GM23338 (cell line): ENCODE measurements at regions not wholly inside any gene's neighbourhood (a gene's known extent, or its start where the extent isn't known, plus 50 kb on each side); places are given as distances from the start of the nearest gene placed in this dataset.

ENCODE experiments used
- EZH2phosphoT487 ChIP-seq: fragments of 200-600 bp; sonication (generic); IDR thresholded peaks from one replicate; pipeline ENCODE4 v1.8.1; 2018; ENCODE audit warnings: antibody characterized with exemption; ENCODE audit not compliant: unreplicated experiment
- JUNB ChIP-seq: IDR thresholded peaks from one replicate; pipeline ENCODE4 v1.6.1; 2016; ENCODE audit warnings: antibody characterized with exemption; ENCODE audit not compliant: unreplicated experiment
- TF ChIP-seq, protein P1 (sequence below), 2 experiments: fragments of 200-600 bp in 1 of 2; sonication (generic) in 1 of 2; conservative IDR thresholded peaks; 2 replicates each; pipeline versions ENCODE4 v1.5.1 to v1.6.1; 2016 to 2017; ENCODE audit warnings: antibody characterized with exemption in 2 of 2, low read depth in 2 of 2, mild to moderate bottlenecking in 2 of 2, moderate library complexity in 1 of 2

DNA sequence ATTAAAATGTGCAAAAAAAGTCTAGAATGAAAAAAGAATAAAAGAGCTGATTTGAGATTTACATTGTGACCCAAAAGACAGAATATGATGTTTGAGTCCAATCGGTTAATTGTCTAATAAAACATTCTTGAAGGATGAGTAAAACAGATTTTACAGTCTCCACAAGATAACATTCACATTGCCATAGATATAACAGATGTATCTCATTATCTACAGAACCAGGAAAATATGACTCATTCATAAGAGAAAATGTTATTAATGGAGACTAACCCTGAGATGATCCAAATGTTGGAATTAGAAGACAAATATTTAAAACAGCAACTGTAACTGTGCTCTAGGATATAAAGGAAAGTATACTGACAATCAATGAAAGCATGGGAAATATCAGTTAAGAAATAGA, 141.7 kb downstream of the RFX6 start:
- TF ChIP-seq, protein P1, sequence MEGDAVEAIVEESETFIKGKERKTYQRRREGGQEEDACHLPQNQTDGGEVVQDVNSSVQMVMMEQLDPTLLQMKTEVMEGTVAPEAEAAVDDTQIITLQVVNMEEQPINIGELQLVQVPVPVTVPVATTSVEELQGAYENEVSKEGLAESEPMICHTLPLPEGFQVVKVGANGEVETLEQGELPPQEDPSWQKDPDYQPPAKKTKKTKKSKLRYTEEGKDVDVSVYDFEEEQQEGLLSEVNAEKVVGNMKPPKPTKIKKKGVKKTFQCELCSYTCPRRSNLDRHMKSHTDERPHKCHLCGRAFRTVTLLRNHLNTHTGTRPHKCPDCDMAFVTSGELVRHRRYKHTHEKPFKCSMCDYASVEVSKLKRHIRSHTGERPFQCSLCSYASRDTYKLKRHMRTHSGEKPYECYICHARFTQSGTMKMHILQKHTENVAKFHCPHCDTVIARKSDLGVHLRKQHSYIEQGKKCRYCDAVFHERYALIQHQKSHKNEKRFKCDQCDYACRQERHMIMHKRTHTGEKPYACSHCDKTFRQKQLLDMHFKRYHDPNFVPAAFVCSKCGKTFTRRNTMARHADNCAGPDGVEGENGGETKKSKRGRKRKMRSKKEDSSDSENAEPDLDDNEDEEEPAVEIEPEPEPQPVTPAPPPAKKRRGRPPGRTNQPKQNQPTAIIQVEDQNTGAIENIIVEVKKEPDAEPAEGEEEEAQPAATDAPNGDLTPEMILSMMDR (conservative IDR thresholded peaks at IDR 0.05; ENCODE audit: low read depth in 2 of 2), result no peak
- no peak for TF ChIP-seq JUNB
- TF ChIP-seq EZH2phosphoT487, result no peak
